ENCODE measurements at regions not wholly inside any gene's neighbourhood (a gene's known extent, or its start where the extent isn't known, plus 50 kb on each side); places are given as distances from the start of the nearest gene placed in this dataset.
"Not testable (repeated sequence)": the region's sequence is repeated elsewhere in the genome, so short reads cannot be mapped to it uniquely, and the experiment has no call there.

DNA sequence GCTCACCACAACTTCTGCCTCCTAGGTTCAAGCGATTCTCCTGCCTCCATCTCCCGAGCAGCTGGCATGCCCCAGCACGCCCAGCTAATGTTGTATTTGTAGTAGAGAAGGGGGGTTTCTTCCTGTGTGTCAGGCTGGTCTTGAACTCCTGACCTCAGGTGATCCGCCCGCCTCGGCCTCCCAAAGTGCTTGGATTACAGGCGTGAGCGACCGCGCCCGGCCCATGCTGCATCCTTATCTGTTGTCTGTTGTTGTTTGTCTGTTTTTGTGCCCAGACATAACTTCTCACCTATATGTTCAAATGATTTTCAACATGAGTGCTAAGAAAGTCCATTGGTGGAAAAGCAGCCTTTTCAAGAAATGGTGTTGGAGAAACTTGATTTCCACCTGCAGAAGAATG, 113.0 kb upstream of the HMX1 start:
- 75 to 85% methylated on average over 8 to 10 of the region's 11 CpGs for WGBS, 2 donors (ENCODE audit: low coverage in 1 of 2)
- H3K4me3 ChIP-seq; H3K36me3 ChIP-seq; H3K4me1 ChIP-seq; H3K27ac ChIP-seq; DNase-seq; intact Hi-C loops (cut with DNase I; ENCODE audit: low total_unique reads); H3K9me3 ChIP-seq; H3K27me3 ChIP-seq; in situ Hi-C loops (cut with MboI; ENCODE audit: low pct_ligation_motif_present in 1 of 4, low pct_unique_long_range_greater_than_20kb in 1 of 4, low sequenced_read_pairs in 3 of 4): not testable (repeated sequence)

DNA sequence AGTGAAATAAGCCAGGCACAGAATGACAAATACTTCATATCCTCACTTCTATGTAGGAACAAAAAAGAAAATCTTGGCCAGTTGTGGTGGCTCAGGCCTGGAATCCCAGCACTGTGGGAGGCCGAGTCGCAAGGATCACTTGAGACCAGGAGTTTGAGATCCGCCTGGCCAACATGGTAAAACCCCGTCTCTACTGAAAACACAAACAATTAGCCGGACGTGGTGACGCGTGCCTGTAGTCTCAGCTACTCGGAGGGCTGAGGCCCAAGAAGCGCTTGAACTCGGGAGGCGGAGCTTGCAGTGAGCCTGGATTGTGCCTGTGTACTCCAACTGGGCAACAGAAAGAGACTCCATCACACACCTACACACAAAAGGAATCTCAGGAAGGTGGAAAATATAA, 112.3 kb upstream of the HMX1 start:
- H3K36me3 ChIP-seq; H3K27me3 ChIP-seq; H3K4me1 ChIP-seq; H3K9me3 ChIP-seq; in situ Hi-C loops (cut with MboI; ENCODE audit: low pct_ligation_motif_present in 1 of 4, low pct_unique_long_range_greater_than_20kb in 1 of 4, low sequenced_read_pairs in 3 of 4); H3K4me3 ChIP-seq; H3K27ac ChIP-seq; DNase-seq; intact Hi-C loops (cut with DNase I; ENCODE audit: low total_unique reads): not testable (repeated sequence)
- 85 to 94% methylated on average over 2 to 12 of the region's 12 CpGs for WGBS, 2 donors (ENCODE audit: low coverage in 1 of 2)

DNA sequence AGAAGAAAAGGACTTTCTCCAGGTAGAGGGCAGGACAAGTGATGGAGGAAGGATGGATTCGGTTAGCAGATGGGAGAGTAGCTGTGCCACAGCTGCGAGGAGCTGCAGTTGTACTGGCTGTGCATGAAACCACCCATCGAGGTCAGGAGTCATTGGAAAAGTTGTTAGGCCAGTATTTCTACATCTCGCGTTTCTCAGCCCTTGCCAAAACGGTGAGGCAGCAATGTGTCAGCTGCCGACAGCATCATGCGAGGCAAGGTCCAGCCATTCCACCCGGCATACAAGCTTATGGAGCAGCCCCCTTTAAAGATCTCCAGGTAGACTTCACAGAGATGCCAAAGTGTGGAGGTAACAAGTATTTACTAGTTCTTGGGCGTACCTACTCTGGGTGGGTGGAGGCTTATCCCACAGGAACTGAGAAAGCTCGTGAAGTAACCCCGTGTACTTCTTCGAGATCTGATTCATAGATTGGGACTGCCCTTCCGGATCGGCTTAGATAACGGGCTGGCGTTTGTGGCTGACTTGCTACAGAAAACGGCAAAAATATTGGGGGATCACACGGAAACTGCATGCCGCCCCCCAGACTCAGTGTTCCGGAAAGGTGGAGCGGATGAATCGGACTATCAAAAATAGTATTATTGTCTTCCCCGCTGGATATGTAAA, 105.0 kb upstream of the HMX1 start:
- DNase-seq; H3K4me1 ChIP-seq; H3K27ac ChIP-seq; intact Hi-C loops (cut with DNase I; ENCODE audit: low total_unique reads); H3K9me3 ChIP-seq; H3K36me3 ChIP-seq; H3K27me3 ChIP-seq; H3K4me3 ChIP-seq; in situ Hi-C loops (cut with MboI; ENCODE audit: low pct_ligation_motif_present in 1 of 4, low pct_unique_long_range_greater_than_20kb in 1 of 4, low sequenced_read_pairs in 3 of 4): not testable (repeated sequence)
- 67 to 79% methylated on average over 16 to 24 of the region's 24 CpGs for WGBS, 2 donors (ENCODE audit: low coverage in 1 of 2)

DNA sequence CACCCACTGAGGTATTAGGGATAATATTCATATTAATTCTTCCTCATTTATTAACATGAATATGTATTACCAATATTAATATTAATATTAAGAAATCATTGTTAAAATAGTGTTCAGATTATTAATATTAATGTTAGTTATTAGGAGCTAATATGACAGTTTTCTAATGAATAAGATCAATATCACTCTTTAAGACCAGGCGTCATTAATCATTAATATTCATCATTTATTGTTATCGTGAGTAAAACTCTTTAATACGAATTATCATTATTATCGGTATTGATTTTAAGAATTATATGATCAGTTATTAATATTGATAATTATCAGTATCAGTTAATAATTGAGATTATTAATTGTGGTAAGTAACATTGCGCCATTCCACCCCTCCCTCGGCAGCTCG, 101.0 kb upstream of the HMX1 start:
- H3K9me3 ChIP-seq; H3K4me3 ChIP-seq; DNase-seq; in situ Hi-C loops (cut with MboI; ENCODE audit: low pct_ligation_motif_present in 1 of 4, low pct_unique_long_range_greater_than_20kb in 1 of 4, low sequenced_read_pairs in 3 of 4); H3K4me1 ChIP-seq; intact Hi-C loops (cut with DNase I; ENCODE audit: low total_unique reads); H3K36me3 ChIP-seq; H3K27me3 ChIP-seq; H3K27ac ChIP-seq: not testable (repeated sequence)
- 88 to 89% methylated on average over 7 of the region's 7 CpGs for WGBS, 2 donors (ENCODE audit: low coverage in 1 of 2)

DNA sequence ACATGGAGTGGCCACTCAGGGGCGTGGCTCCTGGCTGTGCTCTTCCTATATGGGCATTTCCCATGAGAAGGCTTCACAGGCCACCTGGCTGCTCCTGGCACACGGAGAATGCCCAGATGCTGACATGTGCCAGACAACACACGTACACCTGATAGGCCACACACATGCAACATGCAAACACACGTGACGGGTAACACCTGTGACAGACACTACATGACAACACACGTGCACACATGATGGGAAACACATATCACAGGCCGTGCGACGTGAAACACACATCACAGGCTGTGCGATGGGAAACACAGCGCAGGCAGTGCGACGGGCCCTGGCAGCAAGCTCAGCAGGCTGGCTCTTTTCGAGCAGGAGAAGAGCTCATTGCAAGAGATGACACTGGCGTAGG, 94.3 kb upstream of the HMX1 start:
- intact Hi-C loops (cut with DNase I; ENCODE audit: low total_unique reads); H3K36me3 ChIP-seq; DNase-seq; H3K9me3 ChIP-seq; H3K4me3 ChIP-seq; H3K27ac ChIP-seq; in situ Hi-C loops (cut with MboI; ENCODE audit: low pct_ligation_motif_present in 1 of 4, low pct_unique_long_range_greater_than_20kb in 1 of 4, low sequenced_read_pairs in 3 of 4): not testable (repeated sequence)
- Histone ChIP-seq H3K27me3 (peaks cover 35% of the 10 kb centered on the region), H3K4me1 (peaks cover 0 to 10% (median 5%) of the 10 kb centered on the region in 4 donors)
- 95 to 100% methylated on average over 1 to 14 of the region's 15 CpGs for WGBS, 2 donors (ENCODE audit: low coverage in 1 of 2)

DNA sequence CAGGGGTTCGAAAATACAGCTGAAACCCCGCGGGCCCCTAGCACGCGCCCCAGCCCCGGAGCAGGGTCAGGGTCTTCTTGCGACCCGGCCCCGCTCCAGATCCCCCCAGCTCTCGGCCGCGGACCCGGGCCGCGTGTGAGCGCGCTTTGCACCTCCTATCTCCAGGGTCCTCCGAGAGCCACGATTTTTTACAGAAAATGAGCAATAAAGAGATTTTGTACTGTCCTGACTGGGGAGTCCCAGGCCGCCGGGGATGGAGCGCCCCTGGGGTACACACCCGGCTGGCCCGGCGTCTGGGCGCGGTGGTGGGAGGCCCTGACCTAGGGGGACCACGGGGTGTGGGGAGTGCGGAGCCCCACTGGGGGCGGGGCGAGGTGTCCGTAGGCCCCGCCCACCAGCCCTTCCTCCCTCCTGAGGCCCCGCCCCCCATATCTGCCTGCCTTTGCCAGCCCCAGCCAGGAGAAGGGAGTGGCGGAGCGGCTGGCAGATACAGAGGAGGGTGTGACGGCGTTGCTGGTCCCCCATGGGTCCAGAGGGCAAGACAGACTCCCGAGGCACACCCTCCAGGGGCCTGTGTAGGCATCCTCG, 92.7 kb upstream of the HMX1 start:
- H3K27ac ChIP-seq; H3K9me3 ChIP-seq; H3K36me3 ChIP-seq; in situ Hi-C loops (cut with MboI; ENCODE audit: low pct_ligation_motif_present in 1 of 4, low pct_unique_long_range_greater_than_20kb in 1 of 4, low sequenced_read_pairs in 3 of 4); intact Hi-C loops (cut with DNase I; ENCODE audit: low total_unique reads): not testable (repeated sequence)
- WGBS, 2 donors (ENCODE audit: low coverage in 1 of 2), result 19% methylated on average over 24 of the region's 40 CpGs; no CpG with 5 or more reads in 1 of the 2 donors
- Histone ChIP-seq H3K27me3 (peaks cover 35% of the 10 kb centered on the region), H3K4me1 (peaks cover 0 to 10% (median 5%) of the 10 kb centered on the region in 4 donors), H3K4me3 (peak overlapping the region in 2 of 4 donors; percentile 23 to 36)
- DNase-seq, result peak; percentile 78

DNA sequence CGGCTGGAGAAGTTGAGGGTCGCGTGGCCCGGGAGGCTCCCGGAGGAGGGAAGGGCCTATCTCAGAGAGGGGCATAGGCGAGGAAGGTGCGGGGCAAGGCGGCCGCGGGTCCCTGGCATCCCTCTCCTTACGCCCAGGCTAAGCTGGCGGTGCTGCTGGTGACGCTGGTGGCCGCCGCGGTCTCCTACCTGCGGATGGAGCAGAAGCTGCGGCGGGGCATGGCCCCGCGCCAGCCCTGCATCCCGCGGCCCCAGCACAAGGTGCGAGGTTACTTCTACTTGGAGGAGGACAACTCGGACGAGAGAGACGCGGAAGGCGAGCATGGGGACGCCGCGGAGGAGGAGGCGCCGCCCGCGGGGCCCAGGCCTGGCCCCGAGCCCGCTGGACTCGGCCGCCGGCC, 91.9 kb upstream of the HMX1 start:
- WGBS, 2 donors (ENCODE audit: low coverage in 1 of 2), result 6% methylated on average over 19 of the region's 41 CpGs; no CpG with 5 or more reads in 1 of the 2 donors
- H3K4me1 ChIP-seq, result peaks cover 0 to 10% (median 5%) of the 10 kb centered on the region in 4 donors
- in situ Hi-C loops (cut with MboI; ENCODE audit: low pct_ligation_motif_present in 1 of 4, low pct_unique_long_range_greater_than_20kb in 1 of 4, low sequenced_read_pairs in 3 of 4); H3K36me3 ChIP-seq; H3K27ac ChIP-seq; H3K9me3 ChIP-seq; intact Hi-C loops (cut with DNase I; ENCODE audit: low total_unique reads): not testable (repeated sequence)
- peak overlapping the region in 2 of 4 donors; percentile 23 to 36 for H3K4me3 ChIP-seq
- H3K27me3 ChIP-seq, result peaks cover 35% of the 10 kb centered on the region
- peak; percentile 11 for DNase-seq

DNA sequence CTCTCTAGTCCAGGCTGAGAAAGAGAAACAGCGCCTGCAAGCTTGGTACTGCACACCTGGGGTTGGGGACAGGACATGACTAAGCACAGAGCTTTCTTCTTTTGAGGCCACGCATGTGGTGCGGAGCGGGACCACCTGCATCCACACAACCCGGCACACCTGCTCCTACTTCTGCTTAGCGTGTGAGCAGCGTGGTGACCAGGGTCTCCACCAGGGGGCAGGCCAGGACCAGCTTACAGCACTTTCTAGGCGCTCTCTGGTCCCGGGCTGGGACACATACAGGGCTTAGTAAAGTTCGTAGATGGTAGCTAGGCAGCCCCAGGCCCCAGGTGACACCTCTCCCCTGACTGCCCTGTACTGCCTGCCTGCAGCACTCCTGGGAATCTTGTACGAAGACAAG, 89.7 kb upstream of the HMX1 start:
- intact Hi-C loops (cut with DNase I; ENCODE audit: low total_unique reads), result not testable (repeated sequence)
- WGBS, 2 donors (ENCODE audit: low coverage in 1 of 2), result 5% methylated on average over 10 of the region's 11 CpGs; no CpG with 5 or more reads in 1 of the 2 donors

DNA sequence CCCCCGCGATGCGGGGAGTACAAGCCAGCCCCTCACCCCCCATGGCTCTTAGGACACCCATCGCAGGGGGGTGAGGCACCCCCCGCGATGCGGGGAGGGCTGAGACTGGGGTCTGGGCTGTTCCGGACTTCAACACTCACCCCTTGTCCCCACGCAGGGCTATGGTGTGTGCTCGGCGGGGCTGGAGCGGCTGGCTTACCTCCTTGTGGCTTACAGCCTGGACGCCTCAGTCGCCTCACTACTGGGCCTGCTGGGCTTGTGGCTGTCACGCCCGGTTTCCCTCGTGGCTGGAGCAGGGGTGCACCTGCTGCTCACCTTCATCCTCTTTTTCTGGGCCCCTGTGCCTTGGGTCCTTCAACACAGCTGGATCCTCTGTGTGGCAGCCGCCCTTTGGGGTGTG, 87.8 kb upstream of the HMX1 start:
- 78% methylated on average over 9 of the region's 18 CpGs; no CpG with 5 or more reads in 1 of the 2 donors for WGBS, 2 donors (ENCODE audit: low coverage in 1 of 2)
- H3K27ac ChIP-seq; in situ Hi-C loops (cut with MboI; ENCODE audit: low pct_ligation_motif_present in 1 of 4, low pct_unique_long_range_greater_than_20kb in 1 of 4, low sequenced_read_pairs in 3 of 4); H3K9me3 ChIP-seq; intact Hi-C loops (cut with DNase I; ENCODE audit: low total_unique reads); H3K4me3 ChIP-seq; DNase-seq; H3K36me3 ChIP-seq: not testable (repeated sequence)
- Histone ChIP-seq H3K27me3 (peaks cover 28% of the 10 kb centered on the region), H3K4me1 (peaks cover 0 to 10% (median 5%) of the 10 kb centered on the region in 4 donors)

More for the DNA sequence above, 89.7 kb upstream of the HMX1 start:
- Histone ChIP-seq H3K4me1 (peaks cover 0 to 10% (median 5%) of the 10 kb centered on the region in 4 donors), H3K27me3 (peaks cover 35% of the 10 kb centered on the region)
- H3K36me3 ChIP-seq; H3K4me3 ChIP-seq; in situ Hi-C loops (cut with MboI; ENCODE audit: low pct_ligation_motif_present in 1 of 4, low pct_unique_long_range_greater_than_20kb in 1 of 4, low sequenced_read_pairs in 3 of 4); H3K9me3 ChIP-seq; H3K27ac ChIP-seq: not testable (repeated sequence)
- peak; percentile 80 for DNase-seq
- TF ChIP-seq, protein P1, sequence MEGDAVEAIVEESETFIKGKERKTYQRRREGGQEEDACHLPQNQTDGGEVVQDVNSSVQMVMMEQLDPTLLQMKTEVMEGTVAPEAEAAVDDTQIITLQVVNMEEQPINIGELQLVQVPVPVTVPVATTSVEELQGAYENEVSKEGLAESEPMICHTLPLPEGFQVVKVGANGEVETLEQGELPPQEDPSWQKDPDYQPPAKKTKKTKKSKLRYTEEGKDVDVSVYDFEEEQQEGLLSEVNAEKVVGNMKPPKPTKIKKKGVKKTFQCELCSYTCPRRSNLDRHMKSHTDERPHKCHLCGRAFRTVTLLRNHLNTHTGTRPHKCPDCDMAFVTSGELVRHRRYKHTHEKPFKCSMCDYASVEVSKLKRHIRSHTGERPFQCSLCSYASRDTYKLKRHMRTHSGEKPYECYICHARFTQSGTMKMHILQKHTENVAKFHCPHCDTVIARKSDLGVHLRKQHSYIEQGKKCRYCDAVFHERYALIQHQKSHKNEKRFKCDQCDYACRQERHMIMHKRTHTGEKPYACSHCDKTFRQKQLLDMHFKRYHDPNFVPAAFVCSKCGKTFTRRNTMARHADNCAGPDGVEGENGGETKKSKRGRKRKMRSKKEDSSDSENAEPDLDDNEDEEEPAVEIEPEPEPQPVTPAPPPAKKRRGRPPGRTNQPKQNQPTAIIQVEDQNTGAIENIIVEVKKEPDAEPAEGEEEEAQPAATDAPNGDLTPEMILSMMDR (IDR thresholded peaks at IDR 0.05), result peak in 3 of 5 experiments; percentile 46 to 62 (median 59)

DNA sequence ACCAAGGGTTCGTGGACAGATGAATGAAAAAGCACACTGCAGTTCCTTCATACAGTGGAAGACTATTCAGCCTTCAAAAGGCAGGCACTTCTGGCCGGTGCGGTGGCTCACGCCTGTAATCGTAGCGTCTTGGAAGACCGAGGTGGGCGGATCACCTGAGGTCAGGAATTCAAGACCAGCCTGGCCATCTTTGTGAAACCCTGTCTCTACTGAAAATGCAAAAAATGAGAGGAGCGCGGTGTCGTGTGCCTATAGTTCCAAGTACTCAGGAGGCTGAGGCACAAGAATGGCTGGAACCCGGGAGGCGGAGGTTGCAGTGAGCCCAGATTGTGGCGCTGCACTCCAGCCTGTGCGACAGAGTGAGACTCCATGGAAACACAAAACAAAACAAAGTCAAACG, 82.4 kb upstream of the HMX1 start:
- H3K27me3 ChIP-seq; H3K27ac ChIP-seq; intact Hi-C loops (cut with DNase I; ENCODE audit: low total_unique reads); H3K4me1 ChIP-seq; DNase-seq; in situ Hi-C loops (cut with MboI; ENCODE audit: low pct_ligation_motif_present in 1 of 4, low pct_unique_long_range_greater_than_20kb in 1 of 4, low sequenced_read_pairs in 3 of 4); H3K36me3 ChIP-seq; H3K9me3 ChIP-seq; H3K4me3 ChIP-seq: not testable (repeated sequence)
- WGBS, 2 donors (ENCODE audit: low coverage in 1 of 2), result 83 to 89% methylated on average over 14 to 16 of the region's 16 CpGs

Data from transverse colon (tissue), 4 donors.